ENCODE measurements at regions not wholly inside any gene's neighbourhood (a gene's known extent, or its start where the extent isn't known, plus 50 kb on each side); places are given as distances from the start of the nearest gene placed in this dataset.

GRCh38 chr7:113394856-113395255 is 276.5 kb upstream of the SMIM30 start:
- ATAC-seq: peak; percentile 58; the same call in 2 of the 3 replicates
- TF ChIP-seq ZNF565 (CRISPR knock-in tag; conservative IDR thresholded peaks at IDR 0.05; ENCODE audit: low read depth) (no peak), BACH2 (CRISPR knock-in tag; IDR thresholded peaks at IDR 0.05; ENCODE audit: borderline replicate concordance) (no peak), CSRNP3 (CRISPR knock-in tag; IDR thresholded peaks at IDR 0.05) (no peak), RARB (CRISPR knock-in tag; IDR thresholded peaks at IDR 0.05) (no peak), TCF4 (CRISPR knock-in tag; IDR thresholded peaks at IDR 0.05; ENCODE audit: borderline replicate concordance) (no peak)

GRCh38 chr7:113392841-113393540 is 274.6 kb upstream of the SMIM30 start:
- TF ChIP-seq ISL1 (CRISPR knock-in tag; IDR thresholded peaks at IDR 0.05) (no peak), ESRRG (CRISPR knock-in tag; IDR thresholded peaks at IDR 0.05) (no peak), ZNF70 (CRISPR knock-in tag; IDR thresholded peaks at IDR 0.05) (no peak)
- no peak for ATAC-seq

GRCh38 chr7:113392421-113392820 is 274.1 kb upstream of the SMIM30 start:
- ATAC-seq: no peak
- TF ChIP-seq CSDC2 (CRISPR knock-in tag; IDR thresholded peaks at IDR 0.05): no peak
- no peak for TF ChIP-seq ZNF8 (CRISPR knock-in tag; IDR thresholded peaks at IDR 0.05)
- no peak for TF ChIP-seq ZFP30 (CRISPR knock-in tag; IDR thresholded peaks at IDR 0.05)
- TF ChIP-seq PPARA (CRISPR knock-in tag; IDR thresholded peaks at IDR 0.05; ENCODE audit: borderline replicate concordance): no peak
- no peak for TF ChIP-seq CSRNP3 (CRISPR knock-in tag; IDR thresholded peaks at IDR 0.05)
- TF ChIP-seq ZC3H10 (CRISPR knock-in tag; IDR thresholded peaks at IDR 0.05): no peak
- no peak for TF ChIP-seq ESRRG (CRISPR knock-in tag; IDR thresholded peaks at IDR 0.05)
- TF ChIP-seq OSR1 (CRISPR knock-in tag; IDR thresholded peaks at IDR 0.05): no peak
- TF ChIP-seq BACH2 (CRISPR knock-in tag; IDR thresholded peaks at IDR 0.05; ENCODE audit: borderline replicate concordance): no peak
- no peak for TF ChIP-seq TOX (CRISPR knock-in tag; IDR thresholded peaks at IDR 0.05; ENCODE audit: borderline replicate concordance)
- TF ChIP-seq SNAI2 (CRISPR knock-in tag; IDR thresholded peaks at IDR 0.05): no peak
- TF ChIP-seq RARB (CRISPR knock-in tag; IDR thresholded peaks at IDR 0.05): no peak
- TF ChIP-seq ISL1 (CRISPR knock-in tag; IDR thresholded peaks at IDR 0.05): no peak
- no peak for TF ChIP-seq ZFP3 (CRISPR knock-in tag; IDR thresholded peaks at IDR 0.05)
- TF ChIP-seq TSHZ2 (CRISPR knock-in tag; IDR thresholded peaks at IDR 0.05): no peak
- no peak for TF ChIP-seq PATZ1 (CRISPR knock-in tag; IDR thresholded peaks at IDR 0.05; ENCODE audit: borderline replicate concordance)
- TF ChIP-seq TCF4 (CRISPR knock-in tag; IDR thresholded peaks at IDR 0.05; ENCODE audit: borderline replicate concordance): no peak
- TF ChIP-seq ZNF70 (CRISPR knock-in tag; IDR thresholded peaks at IDR 0.05): no peak
- TF ChIP-seq CREB5 (CRISPR knock-in tag; IDR thresholded peaks at IDR 0.05; ENCODE audit: low read depth): no peak
- TF ChIP-seq ZNF565 (CRISPR knock-in tag; conservative IDR thresholded peaks at IDR 0.05; ENCODE audit: low read depth): no peak
